Activated T-helper 1 cell treated with anti-CD3 and anti-CD28 coated beads, Interleukin-12 subunit alpha, Interleukin-12 subunit beta, Interleukin-2, Interleukin-4 antibody, amounts not matched to agents 30 ng/mL and 10 ng/mL and 1 ng/mL, durations not matched to agents 14 hours and 24 hours and 36 hours (primary cell): ENCODE measurements at regions not wholly inside any gene's neighbourhood (a gene's known extent, or its start where the extent isn't known, plus 50 kb on each side); places are given as distances from the start of the nearest gene placed in this dataset.

Experiments used
- DNase-seq: peaks from one replicate; pipeline ENCODE4 v3.0.0; 2021; ENCODE audit warnings: low spot score
- H3K27ac Mint-ChIP-seq: one replicate; pipeline ENCODE4 v1.8.0; 2021; ENCODE audit warnings: mild to moderate bottlenecking, mixed read lengths
- H3K27me3 Mint-ChIP-seq: one replicate; pipeline ENCODE4 v1.8.0; 2022; ENCODE audit warnings: mild to moderate bottlenecking, moderate library complexity, mixed read lengths; ENCODE audit not compliant: insufficient read depth
- H3K36me3 Mint-ChIP-seq: one replicate; pipeline ENCODE4 v1.8.0; 2021; ENCODE audit warnings: low read depth, mixed read lengths
- H3K4me1 Mint-ChIP-seq: one replicate; pipeline ENCODE4 v1.8.0; 2021; ENCODE audit warnings: low read depth, mixed read lengths
- H3K4me3 Mint-ChIP-seq: one replicate; pipeline ENCODE4 v1.8.0; 2021; ENCODE audit warnings: mild to moderate bottlenecking, moderate library complexity, mixed read lengths
- H3K9me3 Mint-ChIP-seq: one replicate; pipeline ENCODE4 v1.8.0; 2021; ENCODE audit warnings: mixed read lengths
- intact Hi-C: fragments of 100-400 bp; cut with micrococcal nuclease; formaldehyde crosslinking; loops from one replicate; pipeline ENCODE4 v1.15.1; 2024

DNA sequence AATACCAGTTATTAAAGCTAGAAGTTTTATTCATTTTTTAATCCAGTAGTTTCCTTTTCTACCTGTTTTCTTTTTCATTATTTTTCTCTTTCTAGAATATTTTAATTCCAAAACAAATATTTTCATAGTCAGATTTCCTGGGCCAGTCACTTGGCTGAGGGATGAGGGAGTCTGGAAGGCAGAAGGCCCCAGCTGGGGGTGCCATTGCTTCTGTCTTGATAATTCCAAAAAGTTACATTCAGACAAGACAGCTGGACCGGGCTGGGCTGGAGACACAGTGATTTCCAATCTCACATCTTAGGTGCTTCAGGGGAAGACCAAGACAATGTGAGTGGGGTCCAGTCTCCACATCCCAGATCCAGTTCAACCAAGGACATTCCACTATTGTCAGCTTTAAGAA lies 263.5 kb downstream of the TMA16 start:
- H3K27me3 Mint-ChIP-seq = no peaks in the 10 kb centered on the region
- no peak for DNase-seq
- no peaks in the 10 kb centered on the region for H3K9me3 Mint-ChIP-seq
- no peaks in the 10 kb centered on the region for H3K4me1 Mint-ChIP-seq
- no peak overlapping the region for H3K27ac Mint-ChIP-seq
- intact Hi-C loops = loop anchor here (5.0 kb wide), 1 partner anchor 276 kb away; no protein-coding TSS in a partner anchor
- no peak overlapping the region for H3K4me3 Mint-ChIP-seq
- no peaks in the 10 kb centered on the region for H3K36me3 Mint-ChIP-seq

DNA sequence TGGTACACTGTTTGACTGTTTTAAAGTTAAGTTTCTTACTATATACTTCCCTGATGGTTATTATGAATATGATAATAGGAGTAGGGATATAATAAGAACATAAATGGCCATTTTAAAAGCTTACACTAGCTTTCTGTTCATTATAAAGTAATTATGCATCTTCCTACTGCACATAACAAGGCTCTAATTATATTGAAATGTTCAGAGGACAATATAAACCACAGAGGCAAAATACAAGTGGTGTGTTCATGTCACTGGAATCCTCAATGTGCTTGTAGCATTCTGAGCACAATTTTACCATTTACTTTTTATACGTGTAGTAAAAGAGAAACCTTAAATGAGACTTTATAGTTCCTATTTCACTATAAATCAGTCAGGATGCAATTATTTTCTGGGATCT lies 268.3 kb downstream of the TMA16 start:
- no peak overlapping the region for H3K27ac Mint-ChIP-seq
- H3K4me3 Mint-ChIP-seq = no peak overlapping the region
- no peaks in the 10 kb centered on the region for H3K4me1 Mint-ChIP-seq
- H3K27me3 Mint-ChIP-seq = no peaks in the 10 kb centered on the region
- no peak for DNase-seq
- no peaks in the 10 kb centered on the region for H3K9me3 Mint-ChIP-seq
- intact Hi-C loops = no loop called here
- no peaks in the 10 kb centered on the region for H3K36me3 Mint-ChIP-seq

DNA sequence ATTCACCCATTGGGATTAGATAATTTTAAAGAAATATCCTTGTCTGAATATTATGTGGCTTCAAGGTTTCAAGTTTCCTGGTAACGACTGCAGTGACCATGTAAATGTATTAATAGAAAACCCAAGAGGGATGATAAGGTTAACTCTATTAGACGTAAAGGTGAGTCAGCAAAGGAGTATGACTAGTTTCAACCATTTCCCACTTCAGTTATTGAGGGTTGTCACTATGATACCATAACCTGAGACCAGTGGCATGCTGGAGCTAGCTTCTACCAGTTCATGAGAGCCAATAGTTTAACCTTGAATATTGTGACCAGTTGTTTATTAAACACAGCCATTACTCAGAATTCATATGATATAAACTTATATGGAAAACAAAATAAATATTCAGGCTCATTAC lies 270.1 kb downstream of the TMA16 start:
- no peak overlapping the region for H3K27ac Mint-ChIP-seq
- H3K36me3 Mint-ChIP-seq = no peaks in the 10 kb centered on the region
- H3K4me3 Mint-ChIP-seq = no peak overlapping the region
- DNase-seq = no peak
- H3K27me3 Mint-ChIP-seq = no peaks in the 10 kb centered on the region
- no peaks in the 10 kb centered on the region for H3K9me3 Mint-ChIP-seq
- intact Hi-C loops = no loop called here
- H3K4me1 Mint-ChIP-seq = no peaks in the 10 kb centered on the region

DNA sequence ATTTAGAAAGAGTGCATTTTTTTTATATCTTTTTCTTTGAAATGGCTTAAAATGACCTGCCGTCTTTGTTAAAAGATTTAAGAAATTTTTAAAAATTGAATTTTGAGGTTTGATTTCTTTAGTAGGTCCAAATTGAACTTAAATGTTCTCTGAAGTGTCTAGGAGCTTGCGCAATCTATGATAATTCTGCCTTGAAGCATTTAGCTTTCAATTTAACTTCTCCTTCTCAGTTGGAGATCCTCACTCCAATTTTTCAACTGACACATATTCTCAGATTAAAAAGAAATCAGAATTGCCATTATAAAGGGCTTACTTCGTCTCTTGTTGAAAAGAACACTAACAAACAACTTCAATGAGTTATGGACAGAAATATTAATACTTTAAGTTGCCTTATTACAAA lies 273.5 kb downstream of the TMA16 start:
- Mint-ChIP-seq H3K27ac (no peak overlapping the region), H3K4me1 (no peaks in the 10 kb centered on the region), H3K4me3 (no peak overlapping the region), H3K9me3 (no peaks in the 10 kb centered on the region), H3K36me3 (no peaks in the 10 kb centered on the region), H3K27me3 (no peaks in the 10 kb centered on the region)
- intact Hi-C loops = no loop called here
- DNase-seq = no peak

DNA sequence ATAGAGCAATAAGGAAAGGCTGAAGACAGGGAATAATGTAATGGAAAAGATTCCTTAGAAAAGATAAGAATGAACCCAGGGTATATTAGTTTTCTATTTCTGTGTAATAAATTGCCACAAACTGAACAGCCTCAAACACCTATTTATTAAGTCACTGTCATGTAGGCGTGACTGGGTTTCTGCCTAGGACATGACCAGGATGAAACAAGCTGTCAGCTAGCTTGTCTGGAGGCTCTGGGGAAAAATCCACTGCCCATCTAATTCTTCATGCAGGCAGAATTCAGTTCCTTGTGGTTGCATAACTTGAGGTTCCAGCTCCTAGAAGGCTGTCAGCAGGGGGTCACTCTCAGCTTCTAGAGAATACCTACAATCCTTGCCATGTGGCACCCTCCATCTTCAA lies 277.7 kb downstream of the TMA16 start:
- Mint-ChIP-seq H3K9me3 (no peaks in the 10 kb centered on the region), H3K36me3 (no peaks in the 10 kb centered on the region), H3K4me1 (no peaks in the 10 kb centered on the region), H3K4me3 (no peak overlapping the region), H3K27me3 (no peaks in the 10 kb centered on the region), H3K27ac (no peak overlapping the region)
- DNase-seq = no peak
- intact Hi-C loops = no loop called here

DNA sequence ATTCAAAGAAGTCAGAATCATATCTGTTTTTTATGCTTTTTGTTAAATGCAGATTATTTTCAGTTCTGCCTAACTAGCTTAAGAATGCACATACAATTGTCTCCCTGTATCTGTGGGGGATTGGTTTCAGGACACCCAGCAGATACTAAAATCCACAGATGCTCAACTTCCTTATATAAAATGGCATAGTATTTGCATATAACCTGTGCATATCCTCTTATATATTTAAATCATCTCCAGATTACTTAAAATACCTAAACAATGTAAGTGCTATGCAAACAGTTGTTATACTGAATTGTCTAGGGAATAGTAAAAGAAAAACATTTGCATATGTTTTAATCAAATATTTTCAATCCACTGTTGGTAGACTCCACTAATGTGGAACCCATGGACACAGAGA lies 279.4 kb downstream of the TMA16 start:
- H3K36me3 Mint-ChIP-seq = no peaks in the 10 kb centered on the region
- no peak for DNase-seq
- intact Hi-C loops = no loop called here
- no peak overlapping the region for H3K4me3 Mint-ChIP-seq
- no peak overlapping the region for H3K27ac Mint-ChIP-seq
- no peaks in the 10 kb centered on the region for H3K9me3 Mint-ChIP-seq
- no peaks in the 10 kb centered on the region for H3K27me3 Mint-ChIP-seq
- no peaks in the 10 kb centered on the region for H3K4me1 Mint-ChIP-seq

DNA sequence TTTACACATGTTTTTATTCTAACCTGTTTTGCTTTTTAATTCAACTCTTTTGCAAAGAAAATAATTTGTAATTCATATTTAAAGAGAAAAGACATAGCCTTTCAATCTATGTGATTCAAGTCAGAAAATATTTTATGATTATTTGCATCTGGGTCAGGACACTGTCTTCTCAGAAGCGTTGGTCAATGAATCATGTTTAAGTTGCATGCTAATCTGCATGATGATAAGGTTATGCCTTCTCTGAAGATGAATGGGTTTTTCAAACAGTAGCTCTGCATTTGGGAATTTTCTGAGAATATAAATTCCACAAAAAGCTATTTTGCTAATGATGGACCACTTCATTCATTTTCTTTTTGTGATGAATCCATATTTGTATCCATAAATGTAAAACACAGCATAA lies 282.5 kb downstream of the TMA16 start:
- intact Hi-C loops = no loop called here
- Mint-ChIP-seq H3K4me3 (no peak overlapping the region), H3K27ac (no peak overlapping the region), H3K9me3 (no peaks in the 10 kb centered on the region), H3K27me3 (no peaks in the 10 kb centered on the region), H3K4me1 (no peaks in the 10 kb centered on the region), H3K36me3 (no peaks in the 10 kb centered on the region)
- no peak for DNase-seq

DNA sequence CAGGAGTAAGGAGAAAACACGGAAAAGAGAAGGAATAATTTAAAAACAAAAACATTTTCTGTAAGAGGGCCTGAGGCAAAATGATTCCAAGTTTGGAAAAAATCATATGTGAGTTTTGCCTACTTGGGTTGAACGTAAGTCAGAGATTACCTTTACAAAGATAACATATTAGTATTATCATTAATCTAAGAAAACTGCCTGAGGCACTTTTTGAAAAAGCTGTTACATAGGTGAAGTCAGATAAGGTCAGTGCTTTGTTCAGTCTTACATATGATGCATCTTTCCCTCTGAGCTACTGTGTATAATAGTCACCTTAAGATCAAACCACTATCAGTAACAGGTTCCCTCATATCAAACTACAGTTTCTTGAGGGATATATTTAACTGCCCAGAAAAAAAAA lies 287.2 kb downstream of the TMA16 start:
- no peak overlapping the region for H3K27ac Mint-ChIP-seq
- no peaks in the 10 kb centered on the region for H3K9me3 Mint-ChIP-seq

DNA sequence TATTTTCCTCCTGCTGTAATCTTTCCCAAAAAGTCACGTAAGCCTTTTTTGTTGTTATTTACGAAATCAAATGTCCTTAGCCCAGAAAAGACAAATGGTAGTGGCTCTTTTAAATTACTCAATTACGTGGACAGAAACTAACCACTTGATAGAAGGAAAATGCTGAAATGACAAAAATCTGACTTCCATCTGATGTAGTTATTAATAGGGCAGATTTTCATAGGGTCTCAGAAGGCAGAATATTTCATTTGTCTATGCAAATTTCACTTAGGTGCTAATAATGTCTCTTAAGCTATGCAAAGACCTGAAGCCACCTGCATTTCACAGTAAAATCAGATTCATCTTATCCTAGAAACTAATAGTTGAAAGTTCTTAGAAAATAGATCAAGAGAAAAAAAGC lies 295.7 kb downstream of the TMA16 start:
- Mint-ChIP-seq H3K4me3 (no peak overlapping the region), H3K9me3 (no peaks in the 10 kb centered on the region)

More for the DNA sequence above, 287.2 kb downstream of the TMA16 start:
- no peak overlapping the region for H3K4me3 Mint-ChIP-seq
- DNase-seq = no peak
- no peaks in the 10 kb centered on the region for H3K36me3 Mint-ChIP-seq
- H3K4me1 Mint-ChIP-seq = no peaks in the 10 kb centered on the region
- H3K27me3 Mint-ChIP-seq = no peaks in the 10 kb centered on the region
- intact Hi-C loops = no loop called here

DNA sequence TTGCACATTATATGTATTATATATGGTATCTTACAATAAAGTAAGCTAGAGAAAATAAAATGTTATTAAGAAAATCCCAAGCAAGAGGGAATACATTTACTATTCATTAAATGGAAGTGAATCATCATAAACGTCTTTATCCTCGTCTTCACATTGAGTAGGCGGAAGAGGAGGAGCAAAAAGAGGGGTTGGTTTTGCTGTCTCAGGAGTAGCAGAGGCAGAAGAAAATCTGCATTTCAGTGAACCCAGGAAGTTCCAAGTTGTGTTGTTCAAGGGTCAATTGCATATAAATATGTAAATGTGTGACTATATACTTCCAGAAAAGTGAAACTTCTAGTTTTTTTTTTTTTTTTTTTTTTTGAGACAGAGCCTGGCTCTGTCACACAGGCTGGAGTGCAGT lies 301.4 kb downstream of the TMA16 start:
- H3K4me3 Mint-ChIP-seq = no peak overlapping the region
- no peaks in the 10 kb centered on the region for H3K9me3 Mint-ChIP-seq
- peaks cover 2% of the 10 kb centered on the region for H3K27me3 Mint-ChIP-seq
- no peaks in the 10 kb centered on the region for H3K36me3 Mint-ChIP-seq
- H3K4me1 Mint-ChIP-seq = no peaks in the 10 kb centered on the region
- H3K27ac Mint-ChIP-seq = no peak overlapping the region
- no peak for DNase-seq
- intact Hi-C loops = no loop called here

More for the DNA sequence above, 295.7 kb downstream of the TMA16 start:
- Mint-ChIP-seq H3K4me1 (no peaks in the 10 kb centered on the region), H3K36me3 (no peaks in the 10 kb centered on the region), H3K27ac (no peak overlapping the region), H3K27me3 (no peaks in the 10 kb centered on the region)
- intact Hi-C loops = no loop called here
- DNase-seq = no peak

DNA sequence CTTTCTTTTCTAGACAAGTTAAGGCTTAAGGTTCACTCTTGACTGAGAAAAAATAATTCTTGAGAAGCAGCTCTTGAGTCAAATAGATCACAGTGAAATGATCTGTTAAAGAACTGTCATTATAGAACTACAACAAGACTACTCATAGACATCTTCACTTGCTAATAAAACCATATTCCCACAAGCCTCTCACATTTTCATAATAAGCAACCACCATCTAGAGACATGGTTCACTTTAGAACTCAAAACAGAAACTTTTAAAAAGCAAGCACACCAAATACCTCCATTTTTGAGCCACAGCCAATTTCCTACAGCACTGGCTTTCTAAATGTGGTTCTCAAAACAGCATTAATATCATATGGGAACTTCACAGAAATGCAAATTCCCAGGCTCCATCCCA lies 309.5 kb downstream of the TMA16 start:
- intact Hi-C loops = no loop called here
- Mint-ChIP-seq H3K27me3 (no peaks in the 10 kb centered on the region), H3K4me3 (no peak overlapping the region), H3K36me3 (no peaks in the 10 kb centered on the region), H3K4me1 (no peaks in the 10 kb centered on the region), H3K9me3 (no peaks in the 10 kb centered on the region), H3K27ac (no peak overlapping the region)
- DNase-seq = no peak

DNA sequence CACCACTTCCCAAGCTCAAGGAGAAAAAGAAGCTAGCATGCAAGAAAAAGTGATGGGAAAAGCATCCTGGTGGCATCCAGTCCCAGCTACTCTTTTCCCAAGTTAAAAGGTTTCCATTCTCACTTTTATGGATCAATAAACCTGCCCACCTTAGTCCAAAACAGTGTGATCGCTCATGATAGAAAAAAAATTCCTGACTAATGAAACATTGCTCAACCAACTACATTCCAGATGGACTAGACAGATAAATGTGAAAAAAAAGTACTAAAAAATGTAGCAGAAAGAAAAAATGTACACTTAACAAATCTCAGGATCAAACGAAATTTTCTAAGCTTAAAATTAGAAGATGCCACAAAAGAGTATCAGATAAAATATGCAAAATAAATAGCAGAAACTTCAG lies 312.2 kb downstream of the TMA16 start:
- H3K27ac Mint-ChIP-seq = no peak overlapping the region
- no peaks in the 10 kb centered on the region for H3K36me3 Mint-ChIP-seq
- no peak for DNase-seq
- H3K9me3 Mint-ChIP-seq = no peaks in the 10 kb centered on the region
- H3K27me3 Mint-ChIP-seq = no peaks in the 10 kb centered on the region
- no peaks in the 10 kb centered on the region for H3K4me1 Mint-ChIP-seq
- intact Hi-C loops = no loop called here
- H3K4me3 Mint-ChIP-seq = no peak overlapping the region

DNA sequence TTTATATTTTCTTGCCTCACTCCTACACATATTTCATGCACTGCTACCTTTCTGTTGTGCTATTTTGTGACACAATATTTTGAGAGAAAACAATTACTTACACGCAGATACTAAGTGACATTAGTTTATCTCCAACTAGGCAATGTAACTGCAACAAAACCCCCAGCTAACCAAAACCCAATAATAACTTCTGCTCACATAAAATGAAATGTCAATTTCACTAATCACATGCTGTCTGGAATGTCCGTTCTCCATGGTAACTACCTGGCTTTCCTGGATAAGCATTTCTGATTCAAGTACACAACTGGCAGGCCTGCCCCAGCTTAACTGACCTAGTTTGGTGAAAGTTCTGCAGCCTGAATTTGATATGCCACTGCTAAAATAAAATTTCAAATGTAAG lies 313.5 kb downstream of the TMA16 start:
- intact Hi-C loops = no loop called here
- Mint-ChIP-seq H3K27ac (no peak overlapping the region), H3K27me3 (no peaks in the 10 kb centered on the region), H3K36me3 (no peaks in the 10 kb centered on the region), H3K4me1 (no peaks in the 10 kb centered on the region), H3K4me3 (no peak overlapping the region), H3K9me3 (no peaks in the 10 kb centered on the region)
- DNase-seq = no peak

DNA sequence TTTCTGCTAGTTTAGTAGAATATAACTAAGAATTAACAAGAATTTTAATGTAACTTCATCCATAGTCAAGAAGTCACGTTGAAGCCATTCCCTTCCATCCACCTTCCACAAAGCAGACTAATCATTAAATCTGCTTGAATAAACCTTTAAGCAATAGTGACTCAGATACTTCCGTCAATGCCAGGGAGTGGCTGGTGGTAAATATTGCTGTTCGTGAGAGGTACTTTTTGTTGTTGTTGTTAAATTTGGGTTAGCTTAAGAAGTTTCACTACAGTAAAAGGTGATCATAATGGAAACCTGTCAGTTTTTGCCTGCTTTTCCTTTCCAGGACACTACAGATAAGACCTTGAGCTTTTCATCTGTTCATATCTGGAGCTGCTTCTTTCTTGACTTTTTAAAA lies 316.3 kb downstream of the TMA16 start:
- H3K27ac Mint-ChIP-seq = no peak overlapping the region
- no peaks in the 10 kb centered on the region for H3K4me1 Mint-ChIP-seq
- H3K36me3 Mint-ChIP-seq = no peaks in the 10 kb centered on the region
- no peak for DNase-seq
- no peaks in the 10 kb centered on the region for H3K27me3 Mint-ChIP-seq
- H3K4me3 Mint-ChIP-seq = no peak overlapping the region
- intact Hi-C loops = no loop called here
- no peaks in the 10 kb centered on the region for H3K9me3 Mint-ChIP-seq
